Endothelial cell of umbilical vein (primary cell): ENCODE measurements at regions not wholly inside any gene's neighbourhood (a gene's known extent, or its start where the extent isn't known, plus 50 kb on each side); places are given as distances from the start of the nearest gene placed in this dataset.
"Not testable (repeated sequence)": the region's sequence is repeated elsewhere in the genome, so short reads cannot be mapped to it uniquely, and the experiment has no call there.

Experiments
- BruUV-seq: library from RNA; stranded (reverse); fragments of 400-500 nt; replicated peaks from 2 replicates; lab custom pipeline; 2021; lab: Mats Ljungman, UMichigan
- CTCF ChIA-PET: fragments of 300-600, 350-600 bp; sonication (Branson Sonifier 250); formaldehyde crosslinking; loops from one replicate; lab custom pipeline; 2021; ENCODE audit warnings: antibody characterized with exemption, inconsistent platforms; lab: Charles Lee
- POLR2A ChIA-PET: fragments of 300-600, 350-600 bp; sonication (Branson Sonifier 250); formaldehyde crosslinking; loops from one replicate; lab custom pipeline; 2021; ENCODE audit warnings: antibody characterized with exemption, inconsistent platforms; lab: Charles Lee
- DNase-seq: peaks from one replicate; pipeline ENCODE4 v3.0.0-alpha.2; 2011; ENCODE audit warnings: low read depth, low spot score
- FAIRE-seq: peaks from 2 replicates; lab custom pipeline; 2011; peaks lifted over from hg19 to GRCh38; lab: Jason Lieb, UNC
- H2AFZ ChIP-seq: 2 replicates; pipeline ENCODE4 v1.6.0; 2012; ENCODE audit warnings: low read depth, low read length, control low read depth, inconsistent platforms
- H3K27ac ChIP-seq: 2 replicates; pipeline ENCODE4 v1.5.1; 2011; ENCODE audit warnings: low read depth, mild to moderate bottlenecking, control low read depth, low read length, moderate library complexity; ENCODE audit not compliant: insufficient read depth
- H3K27me3 ChIP-seq, 2 experiments: 2 replicates each; pipeline versions ENCODE4 v1.6.0 to v1.6.1; 2011; ENCODE audit warnings: low read length in 2 of 2, mixed read lengths in 1 of 2; ENCODE audit not compliant: control insufficient read depth in 2 of 2, insufficient read depth in 2 of 2
- H3K36me3 ChIP-seq, 2 experiments: 2 replicates in 1 of 2; 3 replicates in 1 of 2; pipeline ENCODE4 v1.5.1; 2011; ENCODE audit warnings: low read length in 2 of 2, mild to moderate bottlenecking in 1 of 2, moderate library complexity in 1 of 2; ENCODE audit not compliant: control insufficient read depth in 2 of 2, insufficient read depth in 2 of 2; ENCODE audit errors: extremely low read depth in 1 of 2
- H3K4me1 ChIP-seq: 3 replicates; pipeline ENCODE4 v1.5.1; 2011; ENCODE audit warnings: mild to moderate bottlenecking, low read length; ENCODE audit not compliant: control insufficient read depth, insufficient read depth; ENCODE audit errors: extremely low read depth
- H3K4me2 ChIP-seq: 2 replicates; pipeline ENCODE4 v1.6.1; 2011; ENCODE audit warnings: low read length, control low read depth, mixed read lengths; ENCODE audit not compliant: insufficient read depth
- H3K4me3 ChIP-seq, 3 experiments: fragments of 200-600 bp in 1 of 3; sonication (generic), shearing (Covaris generic) in 1 of 3; replicated peaks in 1 of 3; 2 replicates each; pipeline ENCODE4 v1.5.1; 2011 to 2016; ENCODE audit warnings: control low read depth in 3 of 3, low read length in 3 of 3, mild to moderate bottlenecking in 2 of 3, inconsistent platforms in 1 of 3, low read depth in 1 of 3, moderate library complexity in 1 of 3; ENCODE audit not compliant: insufficient read depth in 1 of 3
- H3K79me2 ChIP-seq: 2 replicates; pipeline ENCODE4 v1.6.0; 2012; ENCODE audit warnings: low read length, inconsistent platforms; ENCODE audit not compliant: control insufficient read depth, insufficient read depth
- H3K9ac ChIP-seq: replicated peaks from 2 replicates; pipeline ENCODE3; 2011; ENCODE audit warnings: low read length, control low read depth; ENCODE audit not compliant: insufficient read depth; ENCODE audit errors: extremely low read depth
- H3K9me1 ChIP-seq: replicated peaks from 3 replicates; pipeline ENCODE4 v1.6.0; 2011; ENCODE audit warnings: mild to moderate bottlenecking, low read length; ENCODE audit not compliant: control insufficient read depth, insufficient read depth; ENCODE audit errors: extremely low read depth
- H3K9me3 ChIP-seq: replicated peaks from 2 replicates; pipeline ENCODE4 v1.5.1; 2012; ENCODE audit warnings: low read length, inconsistent platforms; ENCODE audit not compliant: control insufficient read depth, insufficient read depth
- H4K20me1 ChIP-seq: replicated peaks from 2 replicates; pipeline ENCODE3; 2011; ENCODE audit warnings: mild to moderate bottlenecking, low read length; ENCODE audit not compliant: control insufficient read depth, insufficient read depth; ENCODE audit errors: extremely low read depth
- CTCF ChIP-seq, 2 donors: IDR thresholded peaks; 1 replicate in 1 of 2; 2 replicates in 1 of 2; pipeline ENCODE4 v1.5.1; 2011; ENCODE audit warnings: low read length in 2 of 2, mild to moderate bottlenecking in 2 of 2, moderate library complexity in 2 of 2, control low read depth in 1 of 2, inconsistent platforms in 1 of 2, low read depth in 1 of 2; ENCODE audit not compliant: insufficient read depth in 1 of 2; ENCODE audit errors: extremely low read depth in 1 of 2
- EZH2 ChIP-seq: IDR thresholded peaks from 2 replicates; pipeline ENCODE4 v1.6.1; 2012; ENCODE audit warnings: borderline replicate concordance, low read depth, mild to moderate bottlenecking, moderate library complexity, low read length, inconsistent platforms; ENCODE audit not compliant: severe bottlenecking
- FOS ChIP-seq: IDR thresholded peaks from 2 replicates; pipeline ENCODE4 v1.6.1; 2011; ENCODE audit warnings: mild to moderate bottlenecking, low read length, moderate library complexity, borderline replicate concordance; ENCODE audit not compliant: insufficient read depth
- GATA2 ChIP-seq: IDR thresholded peaks from 2 replicates; pipeline ENCODE4 v1.7.0; 2011; ENCODE audit warnings: low read depth, mild to moderate bottlenecking, moderate library complexity, mixed read lengths, low read length; ENCODE audit not compliant: insufficient read length, insufficient read depth
- JUN ChIP-seq: IDR thresholded peaks from 2 replicates; pipeline ENCODE4 v1.6.1; 2011; ENCODE audit warnings: borderline replicate concordance, low read depth; ENCODE audit not compliant: insufficient read length, insufficient read depth
- MYC ChIP-seq: IDR thresholded peaks from one replicate; pipeline ENCODE4 v1.6.1; 2011; ENCODE audit warnings: mild to moderate bottlenecking, low read depth, low read length
- POLR2A ChIP-seq: IDR thresholded peaks from 2 replicates; pipeline ENCODE4 v1.6.1; 2012; ENCODE audit warnings: low read depth, mild to moderate bottlenecking, control low read depth, low read length
- POLR2AphosphoS5 ChIP-seq: IDR thresholded peaks from 2 replicates; pipeline ENCODE4 v1.6.1; 2012; ENCODE audit warnings: low read depth, mild to moderate bottlenecking, control low read depth, low read length, moderate library complexity; ENCODE audit not compliant: insufficient read depth
- dilution Hi-C: fragments of 300-500 bp; cut with MboI; formaldehyde crosslinking; loops from one replicate; pipeline ENCODE4 v1.15.0; 2019; ENCODE audit warnings: low sequenced_read_pairs; ENCODE audit not compliant: extremely low pct_ligation_motif_present
- intact Hi-C: fragments of 100-400 bp; cut with micrococcal nuclease; formaldehyde crosslinking; loops from one replicate; pipeline ENCODE4 v1.10.0; 2022
- TF ChIP-seq, protein P1 (sequence below): IDR thresholded peaks from 2 replicates; pipeline ENCODE4 v1.6.1; 2011; ENCODE audit not compliant: insufficient read depth, insufficient read length

GRCh38 chr4:49217492-49217891 is 231.4 kb downstream of the CWH43 start:
- Histone ChIP-seq H4K20me1 (no peaks in the 10 kb centered on the region), H3K4me1 (no peaks in the 10 kb centered on the region), H3K9ac (no peak overlapping the region), H3K9me1 (no peaks in the 10 kb centered on the region), H3K9me3 (peaks cover 11% of the 10 kb centered on the region), H3K36me3 (no peaks in the 10 kb centered on the region), H3K4me3 (no peak overlapping the region), H3K27me3 (no peaks in the 10 kb centered on the region), H3K4me2 (no peak overlapping the region), H3K79me2 (no peaks in the 10 kb centered on the region), H3K27ac (no peak overlapping the region), H2AFZ (no peak overlapping the region)
- CTCF ChIA-PET = no interaction called here
- BruUV-seq = no TSS peak
- no peak for FAIRE-seq
- TF ChIP-seq GATA2 (no peak), EZH2 (no peak), MYC (no peak), FOS (no peak), CTCF (IDR thresholded peaks at IDR 0.05; ENCODE audit: extremely low read depth in 1 of 2, insufficient read depth in 1 of 2, low read depth in 1 of 2, low read length in 2 of 2) (no peak), POLR2A (no peak), POLR2AphosphoS5 (no peak), JUN (no peak)
- TF ChIP-seq, protein P1, sequence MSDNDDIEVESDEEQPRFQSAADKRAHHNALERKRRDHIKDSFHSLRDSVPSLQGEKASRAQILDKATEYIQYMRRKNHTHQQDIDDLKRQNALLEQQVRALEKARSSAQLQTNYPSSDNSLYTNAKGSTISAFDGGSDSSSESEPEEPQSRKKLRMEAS = no peak
- no peak for DNase-seq
- POLR2A ChIA-PET = no interaction called here
- intact Hi-C loops = no loop called here
- dilution Hi-C loops = no loop called here

- dilution Hi-C loops, POLR2A ChIA-PET, H3K4me1 ChIP-seq, H2AFZ ChIP-seq, intact Hi-C loops, H3K79me2 ChIP-seq, H3K4me2 ChIP-seq, H3K9me1 ChIP-seq, H4K20me1 ChIP-seq, FAIRE-seq, BruUV-seq, H3K27ac ChIP-seq, H3K36me3 ChIP-seq, H3K9ac ChIP-seq, H3K27me3 ChIP-seq, H3K4me3 ChIP-seq, DNase-seq, CTCF ChIA-PET: not testable (repeated sequence)
- H3K9me3 ChIP-seq = peaks cover 11% of the 10 kb centered on the region
Observed at GRCh38 chr4:49218094-49218493, 232.0 kb downstream of the CWH43 start.

DNA sequence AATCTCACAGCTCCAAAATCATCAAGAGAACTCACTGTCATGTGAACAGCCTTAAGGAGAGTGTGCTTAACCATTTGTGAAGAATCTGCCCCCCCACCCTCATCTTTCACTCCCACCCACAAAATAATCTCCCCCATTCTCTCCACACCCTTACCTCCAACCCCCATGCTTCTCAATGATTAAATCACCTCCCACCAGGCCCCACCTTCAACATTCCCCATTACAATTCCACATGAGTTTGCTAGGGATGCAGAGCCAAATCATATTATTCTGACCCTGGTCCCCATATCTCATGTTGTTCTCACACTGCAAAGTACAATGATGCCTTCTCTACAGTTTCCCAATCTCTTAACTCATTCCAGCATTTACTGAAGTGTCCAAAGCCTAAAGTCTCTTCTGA is 232.9 kb downstream of the CWH43 start:
- CTCF ChIA-PET, POLR2A ChIA-PET: not testable (repeated sequence)

More for the DNA sequence above, 232.9 kb downstream of the CWH43 start:
- dilution Hi-C loops, H4K20me1 ChIP-seq, H3K4me3 ChIP-seq, intact Hi-C loops, H3K27me3 ChIP-seq, FAIRE-seq, H3K36me3 ChIP-seq, H2AFZ ChIP-seq, BruUV-seq, H3K4me2 ChIP-seq, H3K9me3 ChIP-seq, H3K4me1 ChIP-seq, H3K9ac ChIP-seq, H3K79me2 ChIP-seq, H3K9me1 ChIP-seq, H3K27ac ChIP-seq, DNase-seq: not testable (repeated sequence)
